ENCODE measurements at regions not wholly inside any gene's neighbourhood (a gene's known extent, or its start where the extent isn't known, plus 50 kb on each side); places are given as distances from the start of the nearest gene placed in this dataset.

GRCh38 chr13:53204598-53204997, 176.0 kb downstream of the OLFM4 start:
- TF ChIP-seq CTCF (IDR thresholded peaks at IDR 0.05) (no peak), POLR2A (IDR thresholded peaks at IDR 0.05) (no peak)
